ENCODE measurements at regions not wholly inside any gene's neighbourhood (a gene's known extent, or its start where the extent isn't known, plus 50 kb on each side); places are given as distances from the start of the nearest gene placed in this dataset.

DNA sequence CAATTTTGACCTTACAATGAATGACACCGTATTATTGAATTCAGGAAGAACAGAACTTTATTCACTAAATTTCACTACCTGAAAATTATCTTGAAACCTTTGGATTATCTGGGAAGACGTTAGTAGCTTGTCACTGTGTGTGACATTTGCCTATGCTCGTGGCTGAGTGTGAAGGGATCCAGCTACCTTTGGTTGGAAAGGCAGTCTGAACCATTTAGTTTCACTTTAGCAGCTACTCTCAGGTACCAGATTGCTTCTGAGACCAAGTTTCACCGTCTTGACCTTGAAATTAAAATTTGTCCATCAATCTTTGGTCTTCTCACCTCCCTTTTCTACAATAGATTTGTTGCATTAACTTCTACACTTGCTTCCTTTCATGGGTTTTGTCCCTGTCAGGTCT is 637.5 kb downstream of the MBD2 start:
- Histone ChIP-seq H3K27ac (no peak overlapping the region), H3K9me3 (no peaks in the 10 kb centered on the region), H3K36me3 (no peaks in the 10 kb centered on the region), H3K27me3 (no peaks in the 10 kb centered on the region), H3K4me1 (no peaks in the 10 kb centered on the region), H3K4me3 (replicated peaks in 1 of 3) (no peak overlapping the region)
- intact Hi-C loops (cut with DNase I): no loop called here
- no peak for TF ChIP-seq POLR2A (IDR thresholded peaks at IDR 0.05)
- TF ChIP-seq, protein P1, sequence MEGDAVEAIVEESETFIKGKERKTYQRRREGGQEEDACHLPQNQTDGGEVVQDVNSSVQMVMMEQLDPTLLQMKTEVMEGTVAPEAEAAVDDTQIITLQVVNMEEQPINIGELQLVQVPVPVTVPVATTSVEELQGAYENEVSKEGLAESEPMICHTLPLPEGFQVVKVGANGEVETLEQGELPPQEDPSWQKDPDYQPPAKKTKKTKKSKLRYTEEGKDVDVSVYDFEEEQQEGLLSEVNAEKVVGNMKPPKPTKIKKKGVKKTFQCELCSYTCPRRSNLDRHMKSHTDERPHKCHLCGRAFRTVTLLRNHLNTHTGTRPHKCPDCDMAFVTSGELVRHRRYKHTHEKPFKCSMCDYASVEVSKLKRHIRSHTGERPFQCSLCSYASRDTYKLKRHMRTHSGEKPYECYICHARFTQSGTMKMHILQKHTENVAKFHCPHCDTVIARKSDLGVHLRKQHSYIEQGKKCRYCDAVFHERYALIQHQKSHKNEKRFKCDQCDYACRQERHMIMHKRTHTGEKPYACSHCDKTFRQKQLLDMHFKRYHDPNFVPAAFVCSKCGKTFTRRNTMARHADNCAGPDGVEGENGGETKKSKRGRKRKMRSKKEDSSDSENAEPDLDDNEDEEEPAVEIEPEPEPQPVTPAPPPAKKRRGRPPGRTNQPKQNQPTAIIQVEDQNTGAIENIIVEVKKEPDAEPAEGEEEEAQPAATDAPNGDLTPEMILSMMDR (IDR thresholded peaks at IDR 0.05): no peak
- WGBS, 2 donors: 83 to 88% methylated on average over 4 of the region's 4 CpGs
- no peak for DNase-seq

All from thyroid gland (tissue), 4 donors.